WI38 (cell line): ENCODE measurements at regions not wholly inside any gene's neighbourhood (a gene's known extent, or its start where the extent isn't known, plus 50 kb on each side); places are given as distances from the start of the nearest gene placed in this dataset.
"Not testable (repeated sequence)": the region's sequence is repeated elsewhere in the genome, so short reads cannot be mapped to it uniquely, and the experiment has no call there.

Experiments
- H3K4me3 ChIP-seq: 2 replicates; pipeline ENCODE4 v1.5.1; 2011; ENCODE audit warnings: low read depth, mild to moderate bottlenecking, control low read depth, low read length
- TF ChIP-seq, protein P1 (sequence below): IDR thresholded peaks from 2 replicates; pipeline ENCODE4 v1.5.1; 2012; ENCODE audit warnings: low read depth, mild to moderate bottlenecking, control low read depth, low read length

DNA sequence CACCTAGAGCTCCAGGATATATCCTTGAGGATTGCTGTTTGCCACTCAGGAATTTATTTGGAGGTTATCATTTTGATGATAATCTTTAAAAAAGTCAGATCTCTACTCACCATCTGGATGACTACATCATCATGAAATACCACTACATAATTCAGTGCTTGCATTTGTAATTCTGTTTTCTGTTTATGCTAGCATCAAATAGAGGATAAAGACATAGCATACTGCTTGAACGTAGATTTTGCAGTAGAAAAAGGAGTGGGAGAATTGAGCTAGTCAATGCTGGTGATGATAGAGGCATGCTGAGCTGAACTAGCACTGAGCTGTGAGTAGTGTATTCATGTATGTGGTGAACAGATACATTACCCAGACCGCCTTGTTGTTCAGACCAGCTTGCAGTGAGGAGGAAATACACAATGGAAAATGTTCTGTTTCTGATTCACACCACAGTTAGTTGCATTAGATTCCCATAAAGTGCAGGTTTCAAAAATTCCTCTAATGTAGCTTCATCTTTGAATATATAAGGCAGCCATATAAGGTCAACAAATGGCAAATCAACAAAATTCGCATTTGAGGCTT, 68.8 kb upstream of the CDC42EP3 start:
- TF ChIP-seq, protein P1, sequence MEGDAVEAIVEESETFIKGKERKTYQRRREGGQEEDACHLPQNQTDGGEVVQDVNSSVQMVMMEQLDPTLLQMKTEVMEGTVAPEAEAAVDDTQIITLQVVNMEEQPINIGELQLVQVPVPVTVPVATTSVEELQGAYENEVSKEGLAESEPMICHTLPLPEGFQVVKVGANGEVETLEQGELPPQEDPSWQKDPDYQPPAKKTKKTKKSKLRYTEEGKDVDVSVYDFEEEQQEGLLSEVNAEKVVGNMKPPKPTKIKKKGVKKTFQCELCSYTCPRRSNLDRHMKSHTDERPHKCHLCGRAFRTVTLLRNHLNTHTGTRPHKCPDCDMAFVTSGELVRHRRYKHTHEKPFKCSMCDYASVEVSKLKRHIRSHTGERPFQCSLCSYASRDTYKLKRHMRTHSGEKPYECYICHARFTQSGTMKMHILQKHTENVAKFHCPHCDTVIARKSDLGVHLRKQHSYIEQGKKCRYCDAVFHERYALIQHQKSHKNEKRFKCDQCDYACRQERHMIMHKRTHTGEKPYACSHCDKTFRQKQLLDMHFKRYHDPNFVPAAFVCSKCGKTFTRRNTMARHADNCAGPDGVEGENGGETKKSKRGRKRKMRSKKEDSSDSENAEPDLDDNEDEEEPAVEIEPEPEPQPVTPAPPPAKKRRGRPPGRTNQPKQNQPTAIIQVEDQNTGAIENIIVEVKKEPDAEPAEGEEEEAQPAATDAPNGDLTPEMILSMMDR = no peak
- no peak overlapping the region for H3K4me3 ChIP-seq

DNA sequence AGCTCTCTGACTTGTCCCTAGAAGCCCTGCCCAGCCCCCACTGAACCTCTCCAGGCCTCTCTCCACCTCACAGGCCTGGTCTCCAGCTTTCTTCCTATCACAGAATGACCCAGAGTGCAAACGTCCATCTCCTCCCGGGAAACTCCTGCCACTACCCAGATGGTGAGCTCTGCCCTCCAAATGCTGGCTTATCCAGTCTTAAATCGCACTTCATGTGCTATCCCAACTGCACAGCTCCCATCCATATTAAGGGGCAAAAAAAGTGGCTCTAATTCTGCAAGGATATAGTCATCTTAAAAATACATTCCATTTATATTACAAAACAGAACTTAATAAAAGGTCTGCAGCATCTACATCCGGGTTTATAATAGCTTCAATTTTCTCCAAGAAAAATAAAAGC, 70.8 kb upstream of the CDC42EP3 start:
- H3K4me3 ChIP-seq = no peak overlapping the region
- TF ChIP-seq, protein P1 = no peak

DNA sequence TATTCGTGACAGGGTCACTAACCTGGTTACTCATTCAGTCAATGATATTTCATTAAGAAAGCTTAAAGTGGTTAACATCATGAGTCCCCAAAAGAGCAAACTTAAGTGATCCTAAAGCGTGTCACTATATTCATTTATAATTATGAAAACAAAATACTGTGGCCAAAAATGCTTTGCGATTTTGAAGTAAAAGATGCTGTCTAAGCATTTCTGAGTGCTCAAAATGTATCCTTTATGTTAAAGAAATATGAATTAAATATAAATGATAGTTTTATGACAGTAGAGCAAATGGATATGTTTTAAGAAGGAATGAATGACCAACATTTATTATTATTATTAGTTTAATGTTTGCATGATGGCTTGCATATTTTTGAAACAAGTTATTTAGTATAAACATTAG, 72.6 kb upstream of the CDC42EP3 start:
- no peak overlapping the region for H3K4me3 ChIP-seq
- TF ChIP-seq, protein P1 = no peak

DNA sequence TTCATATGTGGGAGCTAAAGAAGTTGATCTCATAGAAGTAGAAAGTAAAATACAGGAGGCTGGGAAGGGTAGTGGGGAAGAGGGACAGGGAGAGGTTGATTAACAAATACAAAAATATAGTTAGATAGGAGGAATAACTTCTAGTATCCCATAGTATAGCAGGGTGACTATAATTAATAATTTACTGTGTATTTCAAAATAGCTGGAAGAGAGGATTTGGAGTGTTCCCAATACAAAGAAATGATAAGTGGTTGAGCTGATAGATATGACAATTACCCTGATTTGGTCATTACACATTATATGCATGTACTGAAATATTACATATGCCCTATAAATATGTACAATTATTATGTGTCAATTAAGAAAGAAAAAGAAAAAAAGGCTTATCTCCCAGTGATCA, 73.5 kb upstream of the CDC42EP3 start:
- H3K4me3 ChIP-seq = not testable (repeated sequence)

DNA sequence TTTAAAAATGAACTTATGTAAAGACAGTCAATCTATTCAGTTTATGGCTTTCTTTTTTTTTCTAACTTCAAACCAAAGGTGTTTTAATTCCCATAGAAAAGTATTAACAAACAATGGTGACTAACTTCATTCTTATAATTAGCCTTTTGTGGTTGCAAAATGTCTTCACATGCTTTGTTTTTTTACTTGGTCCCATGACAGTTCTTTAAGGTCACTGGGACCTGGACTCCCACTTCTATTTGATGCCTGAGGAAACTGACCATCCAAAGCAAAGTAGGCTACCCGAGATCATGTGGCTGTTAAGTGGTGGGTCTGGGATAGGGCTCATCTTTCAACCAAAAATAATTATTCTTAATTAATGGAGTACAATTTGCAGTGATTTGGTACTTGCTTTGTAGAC, 74.6 kb upstream of the CDC42EP3 start:
- H3K4me3 ChIP-seq = not testable (repeated sequence)

DNA sequence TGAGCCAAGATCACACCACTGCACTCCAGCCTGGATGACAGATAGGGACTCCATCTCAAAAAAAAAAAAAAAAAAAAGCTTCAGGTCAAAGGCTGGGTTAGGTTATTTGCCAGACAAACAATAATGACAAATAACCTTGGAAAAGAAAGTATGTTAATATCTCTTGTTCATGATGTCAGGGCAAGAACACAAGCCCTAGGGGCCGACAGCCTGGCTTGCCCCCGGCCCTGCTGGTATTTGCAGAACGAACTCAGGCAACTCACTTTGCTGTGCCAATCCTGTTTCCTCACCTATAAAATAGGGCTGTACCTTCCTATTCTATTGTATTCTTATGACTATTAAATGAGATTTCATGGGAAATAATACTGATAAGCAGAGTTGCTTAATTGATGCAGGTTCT, 75.4 kb upstream of the CDC42EP3 start:
- TF ChIP-seq, protein P1 = no peak
- no peak overlapping the region for H3K4me3 ChIP-seq

DNA sequence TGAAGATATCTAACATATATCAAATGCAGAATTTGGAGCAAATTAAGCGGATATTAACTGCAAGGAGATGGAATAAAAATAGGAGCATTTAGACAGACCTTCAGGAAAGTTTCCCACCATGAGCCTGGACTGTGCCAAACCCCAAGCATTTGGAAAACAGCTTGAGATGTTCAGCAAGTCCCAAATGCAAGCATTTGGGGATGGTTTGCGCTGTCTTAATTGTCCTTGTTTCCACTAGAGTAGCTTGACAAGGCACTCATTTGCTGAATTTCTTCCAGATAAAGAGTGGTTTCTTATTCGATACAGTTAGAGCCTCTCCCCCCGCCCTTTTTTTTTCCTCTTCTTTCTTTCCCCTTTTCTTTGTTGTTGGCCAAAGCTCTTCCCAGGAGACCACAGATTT, 77.1 kb upstream of the CDC42EP3 start:
- TF ChIP-seq, protein P1 = no peak

DNA sequence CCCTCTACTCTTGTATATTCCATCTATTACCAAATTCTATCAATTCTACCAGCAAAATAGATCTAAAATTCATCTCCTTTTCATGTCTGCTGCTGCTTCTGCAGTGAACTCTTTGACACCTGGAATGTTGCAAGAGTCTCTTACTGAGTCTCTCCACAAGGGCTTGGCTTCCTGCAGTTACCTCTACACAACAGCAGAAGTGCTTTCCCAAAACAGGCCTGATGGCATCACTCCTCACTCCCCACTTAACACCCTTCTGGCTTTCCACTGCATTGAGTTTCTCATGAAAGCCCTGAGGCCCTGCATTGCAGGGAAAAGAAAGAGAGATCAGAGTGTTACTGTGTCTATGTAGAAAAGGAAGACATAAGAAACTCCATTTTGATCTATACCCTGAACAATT, 78.8 kb upstream of the CDC42EP3 start:
- not testable (repeated sequence) for H3K4me3 ChIP-seq

More for the DNA sequence above, 77.1 kb upstream of the CDC42EP3 start:
- no peak overlapping the region for H3K4me3 ChIP-seq

DNA sequence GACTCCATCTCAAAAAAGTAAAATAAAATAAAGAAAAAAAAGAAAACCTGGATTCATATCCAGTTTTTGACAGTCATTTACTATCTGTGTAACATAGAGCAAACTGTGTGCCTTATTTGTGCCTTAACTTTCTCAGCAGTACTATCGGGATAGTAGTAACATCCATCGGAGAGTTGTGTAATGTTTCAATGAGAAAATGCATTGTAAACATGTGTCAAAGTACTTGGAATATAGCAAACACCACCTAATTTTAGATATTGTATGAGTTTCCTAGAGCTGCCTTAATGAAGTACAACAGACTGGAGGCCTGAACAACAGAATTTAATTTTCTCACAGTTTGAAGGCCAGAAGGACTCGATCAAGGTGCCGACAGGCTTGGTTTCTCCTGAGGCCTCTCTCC, 81.3 kb upstream of the CDC42EP3 start:
- no peak overlapping the region for H3K4me3 ChIP-seq
- TF ChIP-seq, protein P1 = no peak
